ENCODE measurements at regions not wholly inside any gene's neighbourhood (a gene's known extent, or its start where the extent isn't known, plus 50 kb on each side); places are given as distances from the start of the nearest gene placed in this dataset.
"Not testable (repeated sequence)": the region's sequence is repeated elsewhere in the genome, so short reads cannot be mapped to it uniquely, and the experiment has no call there.

DNA sequence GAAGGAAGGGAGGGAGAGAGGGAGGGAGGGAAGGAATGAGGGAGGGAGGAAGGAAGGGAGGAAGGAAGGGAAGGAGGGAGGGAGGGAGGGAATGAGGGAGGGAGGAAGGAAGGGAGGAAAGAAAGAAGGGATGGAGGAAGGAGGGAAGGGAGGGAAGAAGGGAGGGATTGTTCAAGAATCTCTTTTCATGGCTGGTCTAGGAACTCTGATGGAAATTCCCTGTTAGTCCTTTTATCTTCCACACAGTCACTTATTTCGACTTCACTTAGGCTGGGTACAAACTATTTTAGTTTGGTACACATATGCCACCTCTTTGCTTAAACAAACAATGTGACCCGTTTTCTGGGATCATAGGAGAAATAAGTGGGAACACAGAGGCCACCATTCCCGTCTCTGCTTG is 435.6 kb upstream of the WWC1 start:
- H3K27ac ChIP-seq (ENCODE audit: low read depth, low read length) = no peak overlapping the region
- H3K36me3 ChIP-seq (ENCODE audit: control insufficient read depth in 5 of 5, insufficient read depth in 5 of 5, low read length in 5 of 5) = no peaks in the 10 kb centered on the region
- no peak overlapping the region for H3K4me3 ChIP-seq (ENCODE audit: low read depth in 1 of 5, low read length in 5 of 5)
- peaks cover 0 to 5% (median 0%) of the 10 kb centered on the region in 5 donors for H3K9me3 ChIP-seq (ENCODE audit: control insufficient read depth in 5 of 5, low read length in 5 of 5)
- H3K4me1 ChIP-seq (ENCODE audit: control insufficient read depth in 5 of 5, insufficient read depth in 5 of 5, low read length in 5 of 5) = no peaks in the 10 kb centered on the region
- no peak overlapping the region for H3K9ac ChIP-seq (ENCODE audit: low read length in 5 of 5)
- no peaks in the 10 kb centered on the region for H3K27me3 ChIP-seq (ENCODE audit: control insufficient read depth in 5 of 5, insufficient read depth in 4 of 5, low read length in 5 of 5)

DNA sequence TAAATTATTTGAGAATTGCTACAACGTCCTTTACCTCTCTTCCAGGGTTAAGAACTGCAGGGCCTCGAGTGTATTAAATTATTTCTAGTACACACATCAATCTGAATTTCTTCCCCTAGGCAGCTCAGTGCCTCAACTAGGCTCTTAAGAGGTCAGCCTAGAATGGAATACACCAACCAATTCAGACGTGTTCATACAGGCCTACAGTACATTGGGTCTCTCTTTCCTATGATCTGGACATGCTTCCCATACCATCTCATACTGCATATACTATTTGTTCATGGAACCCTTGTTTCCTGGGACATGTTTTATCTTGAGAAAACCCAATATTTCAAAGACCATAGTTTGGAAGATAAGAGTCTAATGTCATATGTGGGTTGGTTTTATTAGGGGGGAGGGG is 434.1 kb upstream of the WWC1 start:
- Histone ChIP-seq H3K36me3 (ENCODE audit: control insufficient read depth in 5 of 5, insufficient read depth in 5 of 5, low read length in 5 of 5) (no peaks in the 10 kb centered on the region), H3K27me3 (ENCODE audit: control insufficient read depth in 5 of 5, insufficient read depth in 4 of 5, low read length in 5 of 5) (no peaks in the 10 kb centered on the region), H3K9me3 (ENCODE audit: control insufficient read depth in 5 of 5, low read length in 5 of 5) (peaks cover 0 to 5% (median 0%) of the 10 kb centered on the region in 5 donors), H3K9ac (ENCODE audit: low read length in 5 of 5) (no peak overlapping the region), H3K27ac (ENCODE audit: low read depth, low read length) (no peak overlapping the region), H3K4me3 (ENCODE audit: low read depth in 1 of 5, low read length in 5 of 5) (no peak overlapping the region), H3K4me1 (ENCODE audit: control insufficient read depth in 5 of 5, insufficient read depth in 5 of 5, low read length in 5 of 5) (no peaks in the 10 kb centered on the region)

DNA sequence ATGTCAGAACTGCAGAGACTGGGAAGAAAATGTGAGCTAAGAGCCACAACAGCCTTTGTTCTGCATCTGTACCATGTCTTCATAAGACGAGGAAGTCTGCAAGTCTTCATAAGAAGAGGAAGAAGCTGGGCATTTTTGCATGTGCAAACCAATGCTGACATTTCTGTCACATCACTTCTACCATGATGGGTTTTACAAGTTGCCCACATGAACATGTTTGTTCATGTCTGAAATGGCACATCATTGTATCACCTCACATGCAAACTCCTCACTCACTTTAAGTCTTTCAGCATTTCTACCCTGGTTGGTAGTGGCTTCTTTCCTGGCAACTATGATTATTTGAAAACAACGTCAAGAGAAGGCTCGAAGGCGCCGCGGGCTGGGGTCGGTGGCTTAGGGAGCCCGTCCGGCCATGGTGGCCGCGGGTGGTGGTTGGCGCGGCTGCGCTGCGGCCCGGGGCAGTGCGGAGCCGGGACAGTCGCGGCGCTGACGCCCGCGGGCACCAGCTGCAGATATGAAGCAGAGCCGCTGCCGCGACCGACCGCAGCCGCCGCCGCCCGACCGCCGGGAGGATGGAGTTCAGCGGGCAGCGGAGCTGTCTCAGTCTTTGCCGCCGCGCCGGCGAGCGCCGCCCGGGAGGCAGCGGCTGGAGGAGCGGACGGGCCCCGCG is 433.1 kb upstream of the WWC1 start:
- not testable (repeated sequence) for H3K9ac ChIP-seq (ENCODE audit: low read length in 5 of 5); H3K4me1 ChIP-seq (ENCODE audit: control insufficient read depth in 5 of 5, insufficient read depth in 5 of 5, low read length in 5 of 5); H3K4me3 ChIP-seq (ENCODE audit: low read depth in 1 of 5, low read length in 5 of 5); H3K36me3 ChIP-seq (ENCODE audit: control insufficient read depth in 5 of 5, insufficient read depth in 5 of 5, low read length in 5 of 5); H3K27ac ChIP-seq (ENCODE audit: low read depth, low read length); H3K27me3 ChIP-seq (ENCODE audit: control insufficient read depth in 5 of 5, insufficient read depth in 4 of 5, low read length in 5 of 5); H3K9me3 ChIP-seq (ENCODE audit: control insufficient read depth in 5 of 5, low read length in 5 of 5)

DNA sequence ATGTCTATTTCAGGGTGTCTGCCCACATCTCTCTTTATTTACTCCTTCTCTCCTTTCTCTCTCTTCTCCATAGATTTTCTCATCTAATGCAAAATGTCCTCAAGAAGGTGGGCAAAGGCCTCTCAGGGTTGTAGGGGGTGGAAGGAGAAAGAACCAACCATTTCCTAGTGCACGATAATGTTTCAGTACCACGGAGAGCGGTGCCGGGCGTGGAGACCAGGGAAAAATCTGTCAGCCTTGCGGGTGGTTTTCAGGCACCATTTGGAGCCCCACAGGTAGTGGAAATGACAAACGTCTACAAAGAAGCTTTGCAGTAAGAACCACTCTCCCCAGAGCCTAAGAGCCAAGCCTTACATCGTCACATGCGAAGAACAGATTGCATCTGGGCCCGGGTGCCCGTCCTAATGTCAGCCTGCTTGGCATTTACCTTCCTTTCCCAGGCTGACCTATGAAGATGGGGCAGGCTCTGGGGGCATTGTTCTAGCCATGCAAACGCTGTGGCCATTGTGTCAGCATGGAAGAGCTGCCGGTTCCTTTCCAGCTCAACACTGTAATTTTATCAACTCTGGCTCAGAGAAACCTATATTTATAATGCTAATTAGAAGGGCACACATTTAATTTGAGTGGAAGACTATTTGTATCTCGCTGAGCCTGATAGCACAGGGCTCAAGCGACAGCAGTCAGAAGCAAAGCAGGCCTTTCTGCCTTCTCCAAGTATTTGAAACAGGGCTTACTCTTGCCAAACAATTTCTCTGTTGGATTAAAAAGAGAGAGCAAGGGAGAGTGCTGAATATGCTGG is 430.1 kb upstream of the WWC1 start:
- no peak overlapping the region for H3K27ac ChIP-seq (ENCODE audit: low read depth, low read length)
- no peaks in the 10 kb centered on the region for H3K4me1 ChIP-seq (ENCODE audit: control insufficient read depth in 5 of 5, insufficient read depth in 5 of 5, low read length in 5 of 5)
- no peaks in the 10 kb centered on the region for H3K36me3 ChIP-seq (ENCODE audit: control insufficient read depth in 5 of 5, insufficient read depth in 5 of 5, low read length in 5 of 5)
- no peak overlapping the region for H3K4me3 ChIP-seq (ENCODE audit: low read depth in 1 of 5, low read length in 5 of 5)
- no peak overlapping the region for H3K9ac ChIP-seq (ENCODE audit: low read length in 5 of 5)
- no peaks in the 10 kb centered on the region for H3K9me3 ChIP-seq (ENCODE audit: control insufficient read depth in 5 of 5, low read length in 5 of 5)
- H3K27me3 ChIP-seq (ENCODE audit: control insufficient read depth in 5 of 5, insufficient read depth in 4 of 5, low read length in 5 of 5) = no peaks in the 10 kb centered on the region

DNA sequence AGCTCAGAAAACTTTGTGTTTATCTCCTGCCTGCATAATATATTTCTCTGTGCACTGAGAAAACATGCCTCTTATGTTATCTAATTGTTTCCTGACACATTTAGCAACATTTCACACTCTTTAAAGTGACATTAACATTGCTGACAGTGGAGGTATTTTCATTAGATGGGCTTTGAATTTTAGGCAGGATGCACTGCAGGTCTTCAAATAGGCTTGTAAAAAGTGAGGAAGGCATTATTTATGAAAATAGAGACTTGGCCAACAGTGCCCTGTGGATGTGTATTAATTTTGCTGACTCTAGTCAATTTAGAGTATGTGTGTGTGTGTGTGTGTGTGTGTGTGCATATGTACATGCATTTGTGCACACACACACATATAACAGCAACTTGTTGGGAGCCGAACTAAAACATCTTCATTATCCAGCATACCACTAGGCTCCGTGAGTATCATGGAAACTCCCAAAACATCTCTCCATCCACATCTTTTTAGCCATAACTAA is 429.5 kb upstream of the WWC1 start:
- H3K27ac ChIP-seq (ENCODE audit: low read depth, low read length) = no peak overlapping the region
- no peaks in the 10 kb centered on the region for H3K36me3 ChIP-seq (ENCODE audit: control insufficient read depth in 5 of 5, insufficient read depth in 5 of 5, low read length in 5 of 5)
- no peak overlapping the region for H3K9ac ChIP-seq (ENCODE audit: low read length in 5 of 5)
- H3K27me3 ChIP-seq (ENCODE audit: control insufficient read depth in 5 of 5, insufficient read depth in 4 of 5, low read length in 5 of 5) = no peaks in the 10 kb centered on the region
- H3K9me3 ChIP-seq (ENCODE audit: control insufficient read depth in 5 of 5, low read length in 5 of 5) = no peaks in the 10 kb centered on the region
- no peak overlapping the region for H3K4me3 ChIP-seq (ENCODE audit: low read depth in 1 of 5, low read length in 5 of 5)
- H3K4me1 ChIP-seq (ENCODE audit: control insufficient read depth in 5 of 5, insufficient read depth in 5 of 5, low read length in 5 of 5) = no peaks in the 10 kb centered on the region

DNA sequence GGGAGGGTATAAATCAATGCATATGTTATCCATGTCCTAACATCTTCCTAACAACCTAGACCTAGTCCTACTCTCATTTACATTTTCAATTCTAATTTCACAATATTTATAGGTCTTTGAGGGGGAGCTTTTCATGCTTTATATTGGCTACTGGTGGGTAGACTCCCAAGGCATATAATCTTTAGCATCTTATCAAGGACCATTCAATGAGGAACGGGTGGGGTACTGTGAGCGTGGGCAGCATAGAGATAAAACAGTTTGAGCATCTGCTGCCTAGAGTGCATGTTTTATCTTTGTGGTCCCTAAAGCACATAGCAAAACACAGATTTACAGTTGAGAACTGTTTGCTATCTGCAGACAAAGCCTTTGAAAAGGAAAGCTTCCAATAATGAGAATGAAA is 427.6 kb upstream of the WWC1 start:
- no peaks in the 10 kb centered on the region for H3K36me3 ChIP-seq (ENCODE audit: control insufficient read depth in 5 of 5, insufficient read depth in 5 of 5, low read length in 5 of 5)
- no peaks in the 10 kb centered on the region for H3K9me3 ChIP-seq (ENCODE audit: control insufficient read depth in 5 of 5, low read length in 5 of 5)
- H3K9ac ChIP-seq (ENCODE audit: low read length in 5 of 5) = no peak overlapping the region
- H3K4me3 ChIP-seq (ENCODE audit: low read depth in 1 of 5, low read length in 5 of 5) = no peak overlapping the region
- no peaks in the 10 kb centered on the region for H3K4me1 ChIP-seq (ENCODE audit: control insufficient read depth in 5 of 5, insufficient read depth in 5 of 5, low read length in 5 of 5)
- H3K27ac ChIP-seq (ENCODE audit: low read depth, low read length) = no peak overlapping the region
- H3K27me3 ChIP-seq (ENCODE audit: control insufficient read depth in 5 of 5, insufficient read depth in 4 of 5, low read length in 5 of 5) = no peaks in the 10 kb centered on the region

DNA sequence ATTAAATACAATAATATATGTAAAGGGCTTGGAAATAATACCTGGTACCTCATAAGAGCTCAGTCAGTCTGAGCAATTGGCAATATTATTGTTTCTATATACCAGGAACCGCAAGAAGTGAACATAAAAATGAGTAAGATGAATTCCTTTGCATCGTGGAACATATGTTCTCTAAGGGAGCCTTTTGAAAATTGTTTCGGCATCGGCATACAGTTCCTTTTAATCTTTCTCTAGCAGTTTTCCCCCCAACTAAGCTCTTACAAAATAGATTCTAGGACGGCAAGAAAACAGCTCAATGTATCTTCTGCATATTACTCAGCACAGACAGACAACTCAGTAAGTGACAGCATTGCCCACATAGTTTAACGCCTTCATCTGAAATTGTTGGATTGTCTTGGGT is 426.6 kb upstream of the WWC1 start:
- no peaks in the 10 kb centered on the region for H3K4me1 ChIP-seq (ENCODE audit: control insufficient read depth in 5 of 5, insufficient read depth in 5 of 5, low read length in 5 of 5)
- no peaks in the 10 kb centered on the region for H3K36me3 ChIP-seq (ENCODE audit: control insufficient read depth in 5 of 5, insufficient read depth in 5 of 5, low read length in 5 of 5)
- no peak overlapping the region for H3K4me3 ChIP-seq (ENCODE audit: low read depth in 1 of 5, low read length in 5 of 5)
- H3K27me3 ChIP-seq (ENCODE audit: control insufficient read depth in 5 of 5, insufficient read depth in 4 of 5, low read length in 5 of 5) = no peaks in the 10 kb centered on the region
- no peaks in the 10 kb centered on the region for H3K9me3 ChIP-seq (ENCODE audit: control insufficient read depth in 5 of 5, low read length in 5 of 5)
- no peak overlapping the region for H3K9ac ChIP-seq (ENCODE audit: low read length in 5 of 5)
- H3K27ac ChIP-seq (ENCODE audit: low read depth, low read length) = no peak overlapping the region

DNA sequence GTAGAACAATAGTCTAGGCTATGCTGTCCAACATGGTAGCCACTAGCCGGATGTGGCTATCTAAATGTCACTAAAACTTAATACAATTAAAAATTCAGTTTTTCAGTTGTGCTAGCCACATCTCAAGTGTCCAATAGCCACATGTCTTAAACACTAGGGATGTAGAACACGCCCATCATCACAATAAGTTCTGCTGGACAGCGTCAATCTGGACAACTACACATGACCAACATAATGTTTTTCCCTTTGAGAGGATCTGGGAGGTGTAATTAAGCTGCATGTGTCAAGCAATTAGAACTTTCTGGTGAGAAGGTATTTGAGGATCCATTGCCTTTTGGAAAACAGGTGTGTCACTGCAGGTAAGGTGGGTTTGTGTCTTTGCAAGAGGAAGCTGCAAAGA is 424.6 kb upstream of the WWC1 start:
- Histone ChIP-seq H3K4me3 (ENCODE audit: low read depth in 1 of 5, low read length in 5 of 5) (no peak overlapping the region), H3K27ac (ENCODE audit: low read depth, low read length) (no peak overlapping the region), H3K4me1 (ENCODE audit: control insufficient read depth in 5 of 5, insufficient read depth in 5 of 5, low read length in 5 of 5) (no peaks in the 10 kb centered on the region), H3K9ac (ENCODE audit: low read length in 5 of 5) (no peak overlapping the region), H3K36me3 (ENCODE audit: control insufficient read depth in 5 of 5, insufficient read depth in 5 of 5, low read length in 5 of 5) (no peaks in the 10 kb centered on the region), H3K27me3 (ENCODE audit: control insufficient read depth in 5 of 5, insufficient read depth in 4 of 5, low read length in 5 of 5) (no peaks in the 10 kb centered on the region), H3K9me3 (ENCODE audit: control insufficient read depth in 5 of 5, low read length in 5 of 5) (no peaks in the 10 kb centered on the region)

DNA sequence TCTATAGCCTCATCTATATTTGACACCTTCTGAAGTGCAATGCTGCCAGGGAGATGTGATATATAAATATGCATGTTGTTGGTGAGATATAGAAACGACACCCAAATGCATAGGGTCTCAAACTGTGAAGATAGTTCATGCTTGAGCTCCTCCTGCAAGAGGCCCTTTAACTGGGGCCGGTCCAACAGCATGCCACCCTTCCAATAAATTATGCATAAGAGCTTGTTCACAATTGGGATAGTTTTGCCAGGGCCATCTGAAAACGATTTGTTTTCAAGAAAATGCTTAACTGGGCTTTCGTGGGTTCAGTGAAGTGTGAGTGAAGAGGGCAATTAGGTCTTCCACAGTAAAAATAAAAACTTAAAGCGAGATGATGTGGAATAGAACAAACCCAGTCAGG is 424.2 kb upstream of the WWC1 start:
- Histone ChIP-seq H3K27ac (ENCODE audit: low read depth, low read length) (no peak overlapping the region), H3K4me1 (ENCODE audit: control insufficient read depth in 5 of 5, insufficient read depth in 5 of 5, low read length in 5 of 5) (no peaks in the 10 kb centered on the region), H3K36me3 (ENCODE audit: control insufficient read depth in 5 of 5, insufficient read depth in 5 of 5, low read length in 5 of 5) (no peaks in the 10 kb centered on the region), H3K9ac (ENCODE audit: low read length in 5 of 5) (no peak overlapping the region), H3K9me3 (ENCODE audit: control insufficient read depth in 5 of 5, low read length in 5 of 5) (no peaks in the 10 kb centered on the region), H3K4me3 (ENCODE audit: low read depth in 1 of 5, low read length in 5 of 5) (no peak overlapping the region), H3K27me3 (ENCODE audit: control insufficient read depth in 5 of 5, insufficient read depth in 4 of 5, low read length in 5 of 5) (no peaks in the 10 kb centered on the region)

DNA sequence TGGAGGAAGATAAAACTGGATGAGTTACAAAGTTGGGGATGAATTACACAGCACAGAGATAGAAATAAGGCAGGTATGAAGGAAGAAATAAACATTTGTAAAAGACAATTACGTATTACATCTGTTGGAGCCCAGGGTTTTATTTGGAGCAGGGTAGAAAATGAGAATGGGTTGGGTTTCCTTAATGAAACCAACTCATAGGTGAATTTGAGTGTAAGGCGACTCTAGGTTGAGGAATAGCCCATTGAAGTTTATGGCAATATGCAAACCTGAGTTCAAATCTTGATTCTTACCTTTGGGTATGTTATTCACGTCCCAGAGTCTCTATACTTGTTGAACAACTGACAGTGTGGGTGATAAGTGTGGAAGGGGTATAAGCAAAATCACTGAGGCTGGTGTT is 422.3 kb upstream of the WWC1 start:
- no peaks in the 10 kb centered on the region for H3K9me3 ChIP-seq (ENCODE audit: control insufficient read depth in 5 of 5, low read length in 5 of 5)
- no peak overlapping the region for H3K27ac ChIP-seq (ENCODE audit: low read depth, low read length)
- H3K27me3 ChIP-seq (ENCODE audit: control insufficient read depth in 5 of 5, insufficient read depth in 4 of 5, low read length in 5 of 5) = no peaks in the 10 kb centered on the region
- no peaks in the 10 kb centered on the region for H3K36me3 ChIP-seq (ENCODE audit: control insufficient read depth in 5 of 5, insufficient read depth in 5 of 5, low read length in 5 of 5)
- H3K9ac ChIP-seq (ENCODE audit: low read length in 5 of 5) = no peak overlapping the region
- no peaks in the 10 kb centered on the region for H3K4me1 ChIP-seq (ENCODE audit: control insufficient read depth in 5 of 5, insufficient read depth in 5 of 5, low read length in 5 of 5)
- no peak overlapping the region for H3K4me3 ChIP-seq (ENCODE audit: low read depth in 1 of 5, low read length in 5 of 5)

Measured in subcutaneous abdominal adipose tissue (tissue), 5 donors.